Vagina (tissue), 2 donors: ENCODE measurements at regions not wholly inside any gene's neighbourhood (a gene's known extent, or its start where the extent isn't known, plus 50 kb on each side); places are given as distances from the start of the nearest gene placed in this dataset.

Source experiments
- POLR2A ChIP-seq, 2 donors: fragments of 450-650 bp; IDR thresholded peaks; one replicate each; pipeline ENCODE4 v1.6.1; 2017; ENCODE audit warnings: antibody characterized with exemption in 2 of 2, mild to moderate bottlenecking in 2 of 2, moderate library complexity in 2 of 2
- TF ChIP-seq, protein P1 (sequence below), 3 experiments: fragments of 450-650 bp in 2 of 3; fragments of 200-600 bp in 1 of 3; sonication (generic) in 1 of 3; IDR thresholded peaks; one replicate each; pipeline ENCODE4 v1.5.1; 2017 to 2019; ENCODE audit warnings: antibody characterized with exemption in 3 of 3, mild to moderate bottlenecking in 2 of 3, moderate library complexity in 2 of 3

DNA sequence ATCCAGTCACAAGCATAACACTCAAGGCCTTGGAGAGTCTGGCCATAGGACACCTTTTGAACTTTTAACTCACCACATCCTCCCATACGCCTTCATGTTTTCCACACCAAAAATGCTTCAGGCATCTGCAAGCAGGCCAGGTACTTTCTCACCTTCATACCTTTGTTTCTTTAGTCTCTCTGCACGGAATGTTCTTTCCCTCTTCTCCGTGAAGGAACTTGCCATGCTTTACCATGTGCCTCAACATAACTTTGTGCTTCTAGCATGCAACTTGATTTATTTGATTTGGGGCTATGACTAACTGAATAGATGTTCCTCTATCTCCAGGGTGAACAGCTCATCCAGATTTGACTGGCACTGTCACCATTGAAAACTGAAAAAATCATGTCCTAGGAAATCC is 141.7 kb upstream of the ACVR2A start:
- TF ChIP-seq, protein P1, sequence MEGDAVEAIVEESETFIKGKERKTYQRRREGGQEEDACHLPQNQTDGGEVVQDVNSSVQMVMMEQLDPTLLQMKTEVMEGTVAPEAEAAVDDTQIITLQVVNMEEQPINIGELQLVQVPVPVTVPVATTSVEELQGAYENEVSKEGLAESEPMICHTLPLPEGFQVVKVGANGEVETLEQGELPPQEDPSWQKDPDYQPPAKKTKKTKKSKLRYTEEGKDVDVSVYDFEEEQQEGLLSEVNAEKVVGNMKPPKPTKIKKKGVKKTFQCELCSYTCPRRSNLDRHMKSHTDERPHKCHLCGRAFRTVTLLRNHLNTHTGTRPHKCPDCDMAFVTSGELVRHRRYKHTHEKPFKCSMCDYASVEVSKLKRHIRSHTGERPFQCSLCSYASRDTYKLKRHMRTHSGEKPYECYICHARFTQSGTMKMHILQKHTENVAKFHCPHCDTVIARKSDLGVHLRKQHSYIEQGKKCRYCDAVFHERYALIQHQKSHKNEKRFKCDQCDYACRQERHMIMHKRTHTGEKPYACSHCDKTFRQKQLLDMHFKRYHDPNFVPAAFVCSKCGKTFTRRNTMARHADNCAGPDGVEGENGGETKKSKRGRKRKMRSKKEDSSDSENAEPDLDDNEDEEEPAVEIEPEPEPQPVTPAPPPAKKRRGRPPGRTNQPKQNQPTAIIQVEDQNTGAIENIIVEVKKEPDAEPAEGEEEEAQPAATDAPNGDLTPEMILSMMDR (IDR thresholded peaks at IDR 0.05) = no peak
- TF ChIP-seq POLR2A (IDR thresholded peaks at IDR 0.05) = no peak
